SK-N-SH treated with all-trans-retinoic acid at 6 μM for 48 hours (cell line): ENCODE measurements at regions not wholly inside any gene's neighbourhood (a gene's known extent, or its start where the extent isn't known, plus 50 kb on each side); places are given as distances from the start of the nearest gene placed in this dataset.

Experiments used
- ATAC-seq: fragments of 200-7000 bp; cut with Tn5 transposase; 3 replicates; pipeline ENCODE4 v1.9.1; 2020; ENCODE audit warnings: mild to moderate bottlenecking, moderate library complexity
- ARNTL ChIP-seq: fragments of 450-650 bp; formaldehyde crosslinking; IDR thresholded peaks from 2 replicates; pipeline ENCODE4 v1.5.0; 2020; ENCODE audit warnings: low read depth, mild to moderate bottlenecking, moderate library complexity, borderline replicate concordance
- BACH2 ChIP-seq: fragments of 250-450 bp; sonication (Bioruptor Pico); IDR thresholded peaks from 2 replicates; pipeline ENCODE4 v1.9.0; 2021; ENCODE audit warnings: mild to moderate bottlenecking, borderline replicate concordance
- CREB5 ChIP-seq: fragments of 250-450 bp; sonication (Bioruptor Pico); IDR thresholded peaks from 2 replicates; pipeline ENCODE4 v1.5.1; 2020; ENCODE audit warnings: low read depth, mild to moderate bottlenecking, moderate library complexity
- CSDC2 ChIP-seq: fragments of 250-450 bp; sonication (Bioruptor Pico); IDR thresholded peaks from 2 replicates; pipeline ENCODE4 v1.5.0; 2020; ENCODE audit warnings: mild to moderate bottlenecking, moderate library complexity
- CSRNP3 ChIP-seq: fragments of 250-450 bp; sonication (Bioruptor Pico); IDR thresholded peaks from 2 replicates; pipeline ENCODE4 v1.5.1; 2021; ENCODE audit warnings: mild to moderate bottlenecking, moderate library complexity
- ESRRG ChIP-seq: fragments of 250-450 bp; sonication (Bioruptor Pico); IDR thresholded peaks from 2 replicates; pipeline ENCODE4 v1.6.1; 2021; ENCODE audit warnings: mild to moderate bottlenecking
- GLIS3 ChIP-seq: fragments of 250-450 bp; sonication (Bioruptor Pico); IDR thresholded peaks from 2 replicates; pipeline ENCODE4 v1.5.0; 2020; ENCODE audit warnings: mild to moderate bottlenecking, moderate library complexity
- ISL1 ChIP-seq: fragments of 250-450 bp; sonication (Bioruptor Pico); IDR thresholded peaks from 2 replicates; pipeline ENCODE4 v2.1.2; 2022; ENCODE audit warnings: mild to moderate bottlenecking, moderate library complexity
- OSR1 ChIP-seq: fragments of 250-450 bp; sonication (Bioruptor Pico); IDR thresholded peaks from 2 replicates; pipeline ENCODE4 v1.8.0; 2022; ENCODE audit warnings: moderate library complexity, mild to moderate bottlenecking, inconsistent platforms
- PATZ1 ChIP-seq: fragments of 250-450 bp; sonication (Bioruptor Pico); IDR thresholded peaks from 2 replicates; pipeline ENCODE4 v1.8.0; 2020; ENCODE audit warnings: mild to moderate bottlenecking, moderate library complexity, borderline replicate concordance
- PPARA ChIP-seq: fragments of 250-450 bp; sonication (Bioruptor Pico); IDR thresholded peaks from 2 replicates; pipeline ENCODE4 v1.5.0; 2020; ENCODE audit warnings: mild to moderate bottlenecking, borderline replicate concordance
- RARB ChIP-seq: fragments of 250-450 bp; sonication (Bioruptor Pico); IDR thresholded peaks from 2 replicates; pipeline ENCODE4 v1.8.0; 2021; ENCODE audit warnings: mild to moderate bottlenecking, moderate library complexity
- TCF4 ChIP-seq: fragments of 250-450 bp; sonication (Bioruptor Pico); IDR thresholded peaks from 2 replicates; pipeline ENCODE4 v1.8.0; 2021; ENCODE audit warnings: mild to moderate bottlenecking, moderate library complexity, borderline replicate concordance
- TOX ChIP-seq: fragments of 250-450 bp; sonication (Bioruptor Pico); IDR thresholded peaks from 2 replicates; pipeline ENCODE4 v1.8.0; 2021; ENCODE audit warnings: mild to moderate bottlenecking, moderate library complexity, borderline replicate concordance
- TSHZ2 ChIP-seq: fragments of 250-450 bp; sonication (Bioruptor Pico); IDR thresholded peaks from 2 replicates; pipeline ENCODE4 v1.5.0; 2020; ENCODE audit warnings: mild to moderate bottlenecking, moderate library complexity
- ZC3H10 ChIP-seq: fragments of 250-450 bp; sonication (Bioruptor Pico); IDR thresholded peaks from 2 replicates; pipeline ENCODE4 v1.5.1; 2021; ENCODE audit warnings: mild to moderate bottlenecking, moderate library complexity
- ZFP3 ChIP-seq: fragments of 250-450 bp; sonication (Bioruptor Pico); IDR thresholded peaks from 2 replicates; pipeline ENCODE4 v1.5.0; 2020; ENCODE audit warnings: mild to moderate bottlenecking, moderate library complexity
- ZFP30 ChIP-seq: fragments of 450-650 bp; formaldehyde crosslinking; IDR thresholded peaks from 2 replicates; pipeline ENCODE4 v1.5.0; 2022; ENCODE audit warnings: mild to moderate bottlenecking, moderate library complexity
- ZNF8 ChIP-seq: fragments of 450-650 bp; formaldehyde crosslinking; IDR thresholded peaks from 2 replicates; pipeline ENCODE4 v1.5.0; 2020; ENCODE audit warnings: mild to moderate bottlenecking, moderate library complexity

- no peak for TF ChIP-seq TOX (CRISPR knock-in tag)
- TF ChIP-seq BACH2, result no peak
- TF ChIP-seq TSHZ2 (CRISPR knock-in tag), result no peak
- no peak for TF ChIP-seq RARB (CRISPR knock-in tag)
- no peak for TF ChIP-seq CSRNP3 (CRISPR knock-in tag)
- no peak for TF ChIP-seq OSR1
- no peak for TF ChIP-seq ZFP30
- no peak for ATAC-seq
Measured at GRCh38 chr12:124464830-124465229, 102.6 kb downstream of the NCOR2 start.

GRCh38 chr12:124464062-124464461 lies 103.3 kb downstream of the NCOR2 start:
- no peak for ATAC-seq

GRCh38 chr12:124463341-124463921 lies 104.0 kb downstream of the NCOR2 start:
- no peak for ATAC-seq
- TF ChIP-seq ZNF8 (CRISPR knock-in tag) (no peak), BACH2 (no peak), PATZ1 (CRISPR knock-in tag) (no peak), GLIS3 (CRISPR knock-in tag) (no peak), CREB5 (CRISPR knock-in tag) (no peak), RARB (CRISPR knock-in tag) (no peak), ARNTL (no peak), TCF4 (no peak), CSDC2 (CRISPR knock-in tag) (no peak), ZFP30 (no peak), ZC3H10 (no peak), TOX (CRISPR knock-in tag) (no peak), ZFP3 (CRISPR knock-in tag) (no peak)

More at GRCh38 chr12:124464062-124464461, 103.3 kb downstream of the NCOR2 start:
- no peak for TF ChIP-seq OSR1
- TF ChIP-seq ISL1 (CRISPR knock-in tag), result no peak
- TF ChIP-seq ESRRG (CRISPR knock-in tag), result no peak
- TF ChIP-seq PATZ1 (CRISPR knock-in tag), result no peak
- TF ChIP-seq ZNF8 (CRISPR knock-in tag), result no peak
- TF ChIP-seq GLIS3 (CRISPR knock-in tag), result no peak
- no peak for TF ChIP-seq ZC3H10
- TF ChIP-seq CSRNP3 (CRISPR knock-in tag), result no peak
- TF ChIP-seq RARB (CRISPR knock-in tag), result no peak
- TF ChIP-seq ARNTL, result no peak
- no peak for TF ChIP-seq PPARA
- TF ChIP-seq ZFP3 (CRISPR knock-in tag), result no peak
- TF ChIP-seq BACH2, result no peak
- TF ChIP-seq CSDC2 (CRISPR knock-in tag), result no peak
- TF ChIP-seq TOX (CRISPR knock-in tag), result no peak
- TF ChIP-seq TCF4, result no peak
